ENCODE measurements at regions not wholly inside any gene's neighbourhood (a gene's known extent, or its start where the extent isn't known, plus 50 kb on each side); places are given as distances from the start of the nearest gene placed in this dataset.

- no peak for TF ChIP-seq CTCF (IDR thresholded peaks at IDR 0.05; ENCODE audit: poor library complexity)
- no peak for TF ChIP-seq EZH2 (IDR thresholded peaks at IDR 0.05; ENCODE audit: borderline replicate concordance)
These were observed 134.2 kb upstream of the EDIL3 start for GRCh38 chr5:84518862-84519261.

All from hepatocyte (in vitro differentiated cells).